ENCODE measurements at regions not wholly inside any gene's neighbourhood (a gene's known extent, or its start where the extent isn't known, plus 50 kb on each side); places are given as distances from the start of the nearest gene placed in this dataset.

GRCh38 chr2:220240641-220241040, 613.2 kb downstream of the SLC4A3 start:
- Histone ChIP-seq H3K4me3 (ENCODE audit: low read depth, low read length) (no peak overlapping the region), H3K27me3 (replicated peaks) (no peaks in the 10 kb centered on the region), H3K36me3 (replicated peaks) (no peaks in the 10 kb centered on the region), H3K27ac (no peak overlapping the region)
- DNase-seq, result no peak
- in situ Hi-C loops (cut with HindIII; ENCODE audit: low pct_ligation_motif_present, low sequenced_read_pairs), result no loop called here
- no peak for TF ChIP-seq CTCF (IDR thresholded peaks at IDR 0.05; ENCODE audit: low read depth, low read length, missing control alignments)

DNA sequence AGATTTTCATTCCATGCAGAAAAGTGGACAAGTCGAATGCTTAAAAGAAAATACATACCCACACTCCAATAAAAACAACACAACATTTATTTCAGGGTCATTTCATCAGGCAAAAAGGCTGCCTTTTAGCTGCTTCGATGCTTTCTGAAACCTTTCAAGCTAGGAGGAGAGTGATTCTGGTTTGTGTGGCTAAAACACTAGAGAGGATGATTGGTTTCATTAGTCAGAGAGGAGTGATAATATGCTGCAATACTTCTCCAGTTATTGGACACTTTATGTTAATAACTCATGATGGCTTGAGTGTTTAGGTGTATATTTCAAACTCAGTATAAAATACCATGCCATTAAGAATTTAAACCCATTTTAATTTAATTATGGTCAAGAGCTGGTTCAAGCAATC, 614.0 kb downstream of the SLC4A3 start:
- TF ChIP-seq CTCF (IDR thresholded peaks at IDR 0.05; ENCODE audit: low read depth, low read length, missing control alignments), result no peak
- Histone ChIP-seq H3K27ac (no peak overlapping the region), H3K36me3 (replicated peaks) (no peaks in the 10 kb centered on the region), H3K27me3 (replicated peaks) (no peaks in the 10 kb centered on the region), H3K4me3 (ENCODE audit: low read depth, low read length) (no peak overlapping the region)
- no peak for DNase-seq
- in situ Hi-C loops (cut with HindIII; ENCODE audit: low pct_ligation_motif_present, low sequenced_read_pairs), result no loop called here

GRCh38 chr2:220243571-220243970, 616.1 kb downstream of the SLC4A3 start:
- Histone ChIP-seq H3K27ac (no peak overlapping the region), H3K36me3 (replicated peaks) (no peaks in the 10 kb centered on the region), H3K4me3 (ENCODE audit: low read depth, low read length) (no peak overlapping the region), H3K27me3 (replicated peaks) (no peaks in the 10 kb centered on the region)
- in situ Hi-C loops (cut with HindIII; ENCODE audit: low pct_ligation_motif_present, low sequenced_read_pairs), result no loop called here
- no peak for DNase-seq
- no peak for TF ChIP-seq CTCF (IDR thresholded peaks at IDR 0.05; ENCODE audit: low read depth, low read length, missing control alignments)

GRCh38 chr2:220246386-220246785, 619.0 kb downstream of the SLC4A3 start:
- in situ Hi-C loops (cut with HindIII; ENCODE audit: low pct_ligation_motif_present, low sequenced_read_pairs), result no loop called here
- DNase-seq, result no peak

GRCh38 chr2:220247588-220248350, 620.3 kb downstream of the SLC4A3 start:
- Histone ChIP-seq H3K36me3 (replicated peaks) (no peaks in the 10 kb centered on the region), H3K27ac (no peak overlapping the region), H3K27me3 (replicated peaks) (no peaks in the 10 kb centered on the region), H3K4me3 (ENCODE audit: low read depth, low read length) (no peak overlapping the region)
- in situ Hi-C loops (cut with HindIII; ENCODE audit: low pct_ligation_motif_present, low sequenced_read_pairs), result no loop called here
- no peak for TF ChIP-seq CTCF (IDR thresholded peaks at IDR 0.05; ENCODE audit: low read depth, low read length, missing control alignments)
- no peak for DNase-seq

More at GRCh38 chr2:220246386-220246785, 619.0 kb downstream of the SLC4A3 start:
- H3K27ac ChIP-seq, result no peak overlapping the region
- no peak overlapping the region for H3K4me3 ChIP-seq (ENCODE audit: low read depth, low read length)
- H3K36me3 ChIP-seq (replicated peaks), result no peaks in the 10 kb centered on the region
- TF ChIP-seq CTCF (IDR thresholded peaks at IDR 0.05; ENCODE audit: low read depth, low read length, missing control alignments), result no peak
- H3K27me3 ChIP-seq (replicated peaks), result no peaks in the 10 kb centered on the region

DNA sequence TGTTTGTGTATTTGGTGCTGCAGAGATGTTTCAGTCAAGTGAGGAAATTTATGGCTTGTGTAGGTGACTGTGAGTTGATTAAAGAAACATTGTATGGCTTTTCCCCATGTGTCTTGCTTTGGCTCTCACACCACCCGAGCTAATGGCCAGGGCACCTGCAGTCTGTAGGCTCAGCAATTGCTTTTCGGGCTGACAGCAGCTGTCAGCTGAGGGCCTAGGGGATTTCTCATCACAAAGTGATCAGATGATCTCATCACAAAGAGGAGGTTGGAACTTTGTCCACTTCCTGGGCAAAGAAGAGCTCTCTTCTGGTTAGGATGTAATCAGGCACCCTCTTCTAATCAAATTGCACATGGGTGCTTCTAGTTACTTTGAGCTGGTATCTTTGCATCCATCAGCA, 632.2 kb downstream of the SLC4A3 start:
- no peaks in the 10 kb centered on the region for H3K36me3 ChIP-seq (replicated peaks)
- H3K27me3 ChIP-seq (replicated peaks), result no peaks in the 10 kb centered on the region
- no peak overlapping the region for H3K27ac ChIP-seq
- no peak overlapping the region for H3K4me3 ChIP-seq (ENCODE audit: low read depth, low read length)
- in situ Hi-C loops (cut with HindIII; ENCODE audit: low pct_ligation_motif_present, low sequenced_read_pairs), result no loop called here
- DNase-seq, result no peak
- TF ChIP-seq CTCF (IDR thresholded peaks at IDR 0.05; ENCODE audit: low read depth, low read length, missing control alignments), result no peak
